Central memory CD8-positive, alpha-beta T cell (primary cell): ENCODE measurements at regions not wholly inside any gene's neighbourhood (a gene's known extent, or its start where the extent isn't known, plus 50 kb on each side); places are given as distances from the start of the nearest gene placed in this dataset.

ENCODE experiments used
- ATAC-seq: fragments of 150-1000 bp; cut with Tn5 transposase; replicated peaks from 2 replicates; pipeline ENCODE4 v1.10.0; 2022; ENCODE audit warnings: mild to moderate bottlenecking, moderate FRiP score, moderate number of reproducible peaks; ENCODE audit not compliant: poor library complexity, severe bottlenecking; ENCODE audit errors: extremely low read depth
- DNase-seq, 2 donors: peaks; one replicate each; pipeline ENCODE4 v3.0.0; 2021; ENCODE audit warnings: low spot score in 2 of 2
- H3K27ac Mint-ChIP-seq: one replicate; pipeline ENCODE4 v1.8.0; 2022; ENCODE audit warnings: low read depth, mild to moderate bottlenecking, moderate library complexity, mixed read lengths
- H3K27me3 Mint-ChIP-seq: one replicate; pipeline ENCODE4 v1.8.0; 2022; ENCODE audit warnings: mixed read lengths
- H3K36me3 Mint-ChIP-seq: one replicate; pipeline ENCODE4 v1.8.0; 2022; ENCODE audit warnings: mild to moderate bottlenecking, moderate library complexity, mixed read lengths; ENCODE audit not compliant: insufficient read depth
- H3K4me1 Mint-ChIP-seq: one replicate; pipeline ENCODE4 v1.8.0; 2022; ENCODE audit warnings: mixed read lengths
- H3K4me3 Mint-ChIP-seq: one replicate; pipeline ENCODE4 v1.8.0; 2022; ENCODE audit warnings: mild to moderate bottlenecking, moderate library complexity, mixed read lengths
- H3K9me3 Mint-ChIP-seq: one replicate; pipeline ENCODE4 v1.8.0; 2022; ENCODE audit warnings: mixed read lengths

DNA sequence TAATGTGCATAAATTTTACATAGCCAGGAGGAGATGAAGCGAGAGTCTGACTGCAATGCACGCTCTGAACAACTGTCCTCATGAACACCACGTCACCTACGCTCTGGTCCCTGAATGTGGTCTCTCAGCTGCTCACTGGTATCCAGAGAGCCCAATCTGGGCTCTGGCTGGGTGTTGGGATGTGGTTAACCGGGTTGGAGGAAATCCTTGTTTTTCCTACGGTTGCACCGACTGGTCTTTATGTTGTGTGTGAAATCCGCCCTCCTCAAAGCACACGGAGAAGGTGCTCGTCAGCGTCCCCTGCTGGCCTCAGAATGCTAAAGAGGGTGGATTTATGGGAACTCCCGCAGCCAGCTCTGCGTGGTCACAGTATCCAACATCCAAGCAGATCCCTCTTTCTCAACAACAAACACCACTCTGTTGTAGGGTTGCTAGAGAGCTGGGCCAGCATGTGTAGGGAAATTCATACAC is 51.8 kb upstream of the FAM89A start:
- DNase-seq: no peak
- no peak for ATAC-seq
- Mint-ChIP-seq H3K36me3 (no peaks in the 10 kb centered on the region), H3K4me1 (no peaks in the 10 kb centered on the region), H3K4me3 (no peak overlapping the region), H3K9me3 (no peaks in the 10 kb centered on the region), H3K27ac (no peak overlapping the region), H3K27me3 (peaks cover 54% of the 10 kb centered on the region)

- Mint-ChIP-seq H3K27ac (no peak overlapping the region), H3K9me3 (no peaks in the 10 kb centered on the region), H3K4me1 (no peaks in the 10 kb centered on the region), H3K4me3 (no peak overlapping the region), H3K36me3 (no peaks in the 10 kb centered on the region), H3K27me3 (peaks cover 52% of the 10 kb centered on the region)
- no peak for DNase-seq
- ATAC-seq: no peak
These were observed 51.4 kb upstream of the FAM89A start for GRCh38 chr1:231091415-231091814.
